Activated naive CD4-positive, alpha-beta T cell treated with anti-CD3 and anti-CD28 coated beads, Interleukin-2, amount 50 U/mL, for 24 hours (primary cell): ENCODE measurements at regions not wholly inside any gene's neighbourhood (a gene's known extent, or its start where the extent isn't known, plus 50 kb on each side); places are given as distances from the start of the nearest gene placed in this dataset.
"Not testable (repeated sequence)": the region's sequence is repeated elsewhere in the genome, so short reads cannot be mapped to it uniquely, and the experiment has no call there.

Experiments used
- H3K27ac Mint-ChIP-seq: one replicate; pipeline ENCODE4 v1.8.0; 2021; ENCODE audit warnings: mild to moderate bottlenecking, mixed read lengths
- H3K27me3 Mint-ChIP-seq: one replicate; pipeline ENCODE4 v1.8.0; 2021; ENCODE audit warnings: mixed read lengths
- H3K36me3 Mint-ChIP-seq: one replicate; pipeline ENCODE4 v1.8.0; 2021; ENCODE audit warnings: mixed read lengths
- H3K4me1 Mint-ChIP-seq: one replicate; pipeline ENCODE4 v1.8.0; 2021; ENCODE audit warnings: mixed read lengths
- H3K4me3 Mint-ChIP-seq: one replicate; pipeline ENCODE4 v1.8.0; 2021; ENCODE audit warnings: mild to moderate bottlenecking, mixed read lengths
- H3K9me3 Mint-ChIP-seq: one replicate; pipeline ENCODE4 v1.8.0; 2021; ENCODE audit warnings: mixed read lengths

- H3K9me3 Mint-ChIP-seq, result peaks cover 12% of the 10 kb centered on the region
- H3K4me3 Mint-ChIP-seq, H3K27me3 Mint-ChIP-seq, H3K27ac Mint-ChIP-seq, H3K36me3 Mint-ChIP-seq, H3K4me1 Mint-ChIP-seq: not testable (repeated sequence)
Observed at GRCh38 chr7:108943048-108943447, 373.4 kb downstream of the DNAJB9 start.

- H3K4me3 Mint-ChIP-seq, result no peak overlapping the region
- no peak overlapping the region for H3K27ac Mint-ChIP-seq
- peaks cover 12% of the 10 kb centered on the region for H3K9me3 Mint-ChIP-seq
- no peaks in the 10 kb centered on the region for H3K27me3 Mint-ChIP-seq
- no peaks in the 10 kb centered on the region for H3K4me1 Mint-ChIP-seq
- H3K36me3 Mint-ChIP-seq, result no peaks in the 10 kb centered on the region
Observed at GRCh38 chr7:108947526-108947925, 377.9 kb downstream of the DNAJB9 start.

- no peaks in the 10 kb centered on the region for H3K36me3 Mint-ChIP-seq
- no peak overlapping the region for H3K27ac Mint-ChIP-seq
- H3K4me3 Mint-ChIP-seq, result no peak overlapping the region
- no peaks in the 10 kb centered on the region for H3K27me3 Mint-ChIP-seq
- no peaks in the 10 kb centered on the region for H3K4me1 Mint-ChIP-seq
- H3K9me3 Mint-ChIP-seq, result no peaks in the 10 kb centered on the region
Observed at GRCh38 chr7:108972004-108972403, 402.3 kb downstream of the DNAJB9 start.

DNA sequence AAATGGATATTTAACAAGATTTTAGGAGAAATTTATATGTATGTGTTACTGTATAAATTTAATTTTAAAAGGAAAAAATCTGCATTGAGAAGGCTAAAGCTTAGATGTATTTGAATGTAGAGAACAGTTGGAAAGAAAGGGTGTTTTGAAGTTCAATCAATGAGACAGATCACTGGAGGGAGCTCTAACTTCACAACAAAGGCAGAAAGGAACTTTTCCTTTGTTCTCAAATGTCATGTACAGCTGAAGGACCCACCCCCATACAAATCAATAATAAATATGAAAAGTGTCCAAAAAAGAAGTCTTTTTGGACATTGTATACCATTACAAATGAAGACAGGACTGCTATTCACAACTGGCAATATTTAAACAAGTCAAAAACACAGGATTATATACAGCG, 403.4 kb downstream of the DNAJB9 start:
- Mint-ChIP-seq H3K27ac (no peak overlapping the region), H3K9me3 (no peaks in the 10 kb centered on the region), H3K4me3 (no peak overlapping the region), H3K27me3 (no peaks in the 10 kb centered on the region), H3K36me3 (no peaks in the 10 kb centered on the region), H3K4me1 (no peaks in the 10 kb centered on the region)

DNA sequence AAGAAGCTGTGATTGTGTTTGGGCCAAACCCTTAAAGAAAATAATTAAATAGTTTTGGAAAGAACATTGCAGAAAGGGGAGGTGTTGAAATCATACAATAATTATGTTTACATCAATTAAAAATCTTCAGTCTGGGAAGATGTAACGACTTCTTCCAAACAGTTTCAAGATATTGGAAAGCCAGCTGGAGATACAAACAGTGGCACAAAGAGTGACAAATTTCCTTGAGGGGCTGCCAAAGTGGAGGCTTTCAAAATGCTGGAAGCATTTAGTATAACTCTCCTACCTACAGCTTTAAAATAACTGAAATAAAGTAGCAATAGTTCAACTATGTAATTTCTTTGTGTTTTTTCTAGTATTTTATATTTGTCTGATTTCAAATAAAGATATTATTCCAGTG, 405.0 kb downstream of the DNAJB9 start:
- no peaks in the 10 kb centered on the region for H3K27me3 Mint-ChIP-seq
- peaks cover 7% of the 10 kb centered on the region for H3K9me3 Mint-ChIP-seq
- H3K4me3 Mint-ChIP-seq, result no peak overlapping the region
- H3K27ac Mint-ChIP-seq, result no peak overlapping the region
- H3K36me3 Mint-ChIP-seq, result no peaks in the 10 kb centered on the region
- no peaks in the 10 kb centered on the region for H3K4me1 Mint-ChIP-seq

DNA sequence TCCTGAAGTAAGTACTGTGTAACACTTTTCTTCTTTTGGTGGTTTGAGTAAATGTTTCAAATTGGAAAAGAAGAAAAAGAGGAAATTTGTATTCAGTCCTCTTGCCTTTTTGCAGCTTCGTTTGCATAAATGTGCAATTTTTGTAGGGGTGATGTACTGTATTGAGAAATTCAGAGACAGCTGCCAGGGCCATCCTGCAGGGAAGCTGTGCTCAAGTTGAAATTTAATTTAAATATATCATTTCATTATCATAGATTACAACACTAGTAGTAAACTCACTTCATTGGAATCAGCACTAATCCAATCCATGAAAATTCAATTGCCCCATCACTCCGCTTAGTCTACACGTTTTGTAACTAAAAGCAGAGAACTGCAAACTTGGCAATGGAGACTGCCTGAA, 415.4 kb downstream of the DNAJB9 start:
- Mint-ChIP-seq H3K27ac (no peak overlapping the region), H3K27me3 (no peaks in the 10 kb centered on the region), H3K4me3 (no peak overlapping the region), H3K36me3 (no peaks in the 10 kb centered on the region), H3K9me3 (peaks cover 7% of the 10 kb centered on the region), H3K4me1 (no peaks in the 10 kb centered on the region)

- no peaks in the 10 kb centered on the region for H3K27me3 Mint-ChIP-seq
Observed at GRCh38 chr7:108989319-108989718, 419.6 kb downstream of the DNAJB9 start.

GRCh38 chr7:108997480-108997879, 427.8 kb downstream of the DNAJB9 start:
- no peaks in the 10 kb centered on the region for H3K27me3 Mint-ChIP-seq
- H3K36me3 Mint-ChIP-seq, result no peaks in the 10 kb centered on the region
- no peak overlapping the region for H3K4me3 Mint-ChIP-seq
- no peak overlapping the region for H3K27ac Mint-ChIP-seq
- H3K4me1 Mint-ChIP-seq, result no peaks in the 10 kb centered on the region
- H3K9me3 Mint-ChIP-seq, result no peaks in the 10 kb centered on the region

More at GRCh38 chr7:108989319-108989718, 419.6 kb downstream of the DNAJB9 start:
- no peaks in the 10 kb centered on the region for H3K36me3 Mint-ChIP-seq
- H3K27ac Mint-ChIP-seq, result no peak overlapping the region
- H3K4me1 Mint-ChIP-seq, result no peaks in the 10 kb centered on the region
- no peak overlapping the region for H3K4me3 Mint-ChIP-seq
- peaks cover 6% of the 10 kb centered on the region for H3K9me3 Mint-ChIP-seq

DNA sequence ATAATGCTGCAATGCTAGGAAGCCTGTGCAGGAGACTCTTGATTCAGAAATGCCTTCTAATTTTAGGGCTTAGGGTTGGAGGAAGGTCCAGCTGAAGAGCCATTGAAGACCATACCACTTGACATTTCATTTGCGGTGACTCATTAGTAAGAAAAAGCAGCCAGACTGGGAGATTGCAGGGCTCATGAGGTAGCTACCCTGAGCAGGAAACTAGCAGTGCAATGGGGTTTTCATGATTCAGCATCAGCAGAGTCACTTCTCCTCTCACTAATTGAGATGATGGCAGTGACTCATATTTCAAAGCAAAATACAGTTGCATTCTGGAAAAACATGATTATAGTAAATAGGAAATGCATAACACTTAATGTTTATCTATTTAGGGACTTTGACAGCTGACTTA, 434.1 kb downstream of the DNAJB9 start:
- Mint-ChIP-seq H3K27ac (no peak overlapping the region), H3K27me3 (no peaks in the 10 kb centered on the region), H3K4me1 (no peaks in the 10 kb centered on the region), H3K36me3 (no peaks in the 10 kb centered on the region), H3K9me3 (peaks cover 5% of the 10 kb centered on the region), H3K4me3 (no peak overlapping the region)

GRCh38 chr7:109009636-109010035, 440.0 kb downstream of the DNAJB9 start:
- Mint-ChIP-seq H3K4me1 (no peaks in the 10 kb centered on the region), H3K9me3 (peaks cover 10% of the 10 kb centered on the region), H3K27me3 (no peaks in the 10 kb centered on the region), H3K36me3 (no peaks in the 10 kb centered on the region), H3K27ac (no peak overlapping the region), H3K4me3 (no peak overlapping the region)

DNA sequence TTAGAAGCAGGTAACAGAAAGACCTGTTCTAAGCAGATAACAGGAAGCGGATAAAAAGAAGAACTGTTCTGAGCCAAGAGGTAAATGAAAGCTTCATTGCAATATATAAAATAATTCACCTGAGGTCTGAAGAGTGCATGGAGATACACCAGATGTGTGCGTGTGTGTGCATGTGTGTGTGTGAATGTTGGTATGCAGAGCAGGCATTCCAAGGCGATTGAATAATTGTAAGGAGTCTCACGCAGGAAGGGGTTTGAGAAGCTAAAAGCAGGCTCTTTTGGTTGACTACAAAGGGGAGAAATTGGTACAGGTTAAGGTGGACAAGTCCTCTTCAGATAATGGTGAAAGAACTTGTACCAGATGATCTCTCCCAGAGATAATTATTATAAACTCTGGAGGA, 450.6 kb downstream of the DNAJB9 start:
- Mint-ChIP-seq H3K27ac (no peak overlapping the region), H3K4me3 (no peak overlapping the region), H3K36me3 (no peaks in the 10 kb centered on the region), H3K4me1 (no peaks in the 10 kb centered on the region), H3K9me3 (peaks cover 8% of the 10 kb centered on the region), H3K27me3 (peaks cover 1% of the 10 kb centered on the region)

GRCh38 chr7:109021390-109021789, 451.7 kb downstream of the DNAJB9 start:
- H3K9me3 Mint-ChIP-seq, result peaks cover 13% of the 10 kb centered on the region
- H3K27ac Mint-ChIP-seq, result no peak overlapping the region
- no peaks in the 10 kb centered on the region for H3K4me1 Mint-ChIP-seq
- no peaks in the 10 kb centered on the region for H3K36me3 Mint-ChIP-seq
- H3K4me3 Mint-ChIP-seq, result no peak overlapping the region
- H3K27me3 Mint-ChIP-seq, result peaks cover 1% of the 10 kb centered on the region

GRCh38 chr7:109029866-109030265, 460.2 kb downstream of the DNAJB9 start:
- Mint-ChIP-seq H3K4me1 (no peaks in the 10 kb centered on the region), H3K4me3 (no peak overlapping the region), H3K27me3 (no peaks in the 10 kb centered on the region), H3K27ac (no peak overlapping the region), H3K36me3 (no peaks in the 10 kb centered on the region), H3K9me3 (peaks cover 18% of the 10 kb centered on the region)

DNA sequence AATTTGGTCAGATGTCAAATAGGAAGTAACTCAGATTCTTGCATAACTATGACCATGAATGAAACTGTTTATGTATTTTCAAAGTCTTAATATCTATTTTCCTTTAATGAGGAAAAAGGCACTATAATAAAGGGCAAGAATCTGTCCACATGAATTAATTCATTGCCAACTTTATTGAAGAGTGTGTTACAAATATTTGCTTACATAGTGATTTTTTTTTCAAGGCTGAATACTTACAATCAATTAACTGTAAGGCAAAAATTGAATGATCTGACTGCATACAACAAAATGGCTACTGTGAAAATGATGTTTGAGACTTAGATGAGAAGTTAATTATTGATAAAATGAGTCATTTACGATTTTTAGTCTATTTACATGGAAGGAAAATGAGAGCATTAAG, 475.0 kb downstream of the DNAJB9 start:
- no peak overlapping the region for H3K27ac Mint-ChIP-seq
- H3K4me3 Mint-ChIP-seq, result no peak overlapping the region
- no peaks in the 10 kb centered on the region for H3K4me1 Mint-ChIP-seq
- peaks cover 8% of the 10 kb centered on the region for H3K9me3 Mint-ChIP-seq
- no peaks in the 10 kb centered on the region for H3K36me3 Mint-ChIP-seq
- no peaks in the 10 kb centered on the region for H3K27me3 Mint-ChIP-seq

DNA sequence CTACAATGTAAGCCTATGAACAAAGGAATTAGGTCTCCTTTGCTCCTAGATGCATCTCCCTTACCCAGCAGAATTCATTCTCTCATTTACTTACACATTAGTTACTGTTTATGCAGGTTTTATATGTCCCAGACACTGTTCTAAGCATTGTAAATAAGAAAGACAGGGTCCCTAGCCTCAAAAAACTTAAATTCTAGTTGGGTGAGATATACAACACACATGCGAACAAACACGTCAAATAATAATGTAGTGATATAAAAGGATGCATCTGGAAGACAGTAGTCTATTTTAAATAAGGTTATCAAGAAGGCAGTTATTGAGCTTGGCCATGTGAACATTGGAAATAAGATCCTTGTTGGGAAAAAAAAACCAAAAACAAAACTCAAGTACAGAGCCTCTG, 479.7 kb downstream of the DNAJB9 start:
- Mint-ChIP-seq H3K27ac (no peak overlapping the region), H3K36me3 (no peaks in the 10 kb centered on the region), H3K4me1 (no peaks in the 10 kb centered on the region), H3K27me3 (no peaks in the 10 kb centered on the region), H3K4me3 (no peak overlapping the region), H3K9me3 (peaks cover 4% of the 10 kb centered on the region)

DNA sequence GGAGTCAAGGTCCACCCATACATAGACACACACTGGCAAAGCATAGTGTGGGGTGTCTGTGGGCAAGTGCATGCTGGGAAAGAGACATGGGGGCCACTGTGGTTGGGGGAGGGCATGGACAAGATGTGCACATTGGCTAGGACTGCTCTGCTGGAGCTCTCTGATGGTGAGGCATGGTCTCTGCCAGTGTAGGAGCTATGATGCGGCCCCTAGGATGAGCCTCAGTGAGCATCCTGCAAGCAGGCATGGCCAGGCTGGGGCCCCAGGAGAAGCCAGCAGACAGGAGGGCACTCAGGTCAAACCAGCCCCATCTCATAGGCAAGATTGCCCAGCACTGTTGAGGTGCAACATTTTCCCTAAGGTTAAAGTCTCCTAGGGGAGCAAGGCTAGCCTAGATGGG, 489.4 kb downstream of the DNAJB9 start:
- no peak overlapping the region for H3K27ac Mint-ChIP-seq
- no peaks in the 10 kb centered on the region for H3K27me3 Mint-ChIP-seq
- no peaks in the 10 kb centered on the region for H3K4me1 Mint-ChIP-seq
- H3K9me3 Mint-ChIP-seq, result no peaks in the 10 kb centered on the region
- no peaks in the 10 kb centered on the region for H3K36me3 Mint-ChIP-seq
- no peak overlapping the region for H3K4me3 Mint-ChIP-seq

DNA sequence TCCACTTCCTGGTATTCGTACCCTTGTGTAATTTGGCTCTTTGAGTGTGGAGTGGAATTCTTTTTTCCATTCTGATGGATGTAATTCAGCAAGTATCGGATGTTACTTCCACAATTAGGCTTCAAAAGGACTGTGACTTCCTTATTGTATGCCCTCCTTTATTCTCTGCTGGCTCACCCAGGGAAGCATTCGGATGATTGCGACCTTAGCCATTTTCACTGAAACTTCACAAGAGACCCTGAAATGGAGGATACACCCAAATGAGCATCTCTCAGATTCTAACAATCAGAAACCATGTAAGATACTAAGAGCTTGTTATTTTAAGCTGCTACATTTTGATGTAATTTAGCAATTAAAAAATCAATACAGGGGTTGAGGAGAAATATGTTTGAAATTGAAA, 493.1 kb downstream of the DNAJB9 start:
- no peaks in the 10 kb centered on the region for H3K36me3 Mint-ChIP-seq
- no peaks in the 10 kb centered on the region for H3K4me1 Mint-ChIP-seq
- H3K27ac Mint-ChIP-seq, result no peak overlapping the region
- H3K27me3 Mint-ChIP-seq, result no peaks in the 10 kb centered on the region
- H3K9me3 Mint-ChIP-seq, result no peaks in the 10 kb centered on the region
- no peak overlapping the region for H3K4me3 Mint-ChIP-seq
